HEK293T (cell line): ENCODE measurements at regions not wholly inside any gene's neighbourhood (a gene's known extent, or its start where the extent isn't known, plus 50 kb on each side); places are given as distances from the start of the nearest gene placed in this dataset.

ENCODE experiments used
- ARNT ChIP-seq: fragments of 450-650 bp; IDR thresholded peaks from 2 replicates; pipeline ENCODE4 v1.6.1; 2017; ENCODE audit warnings: mild to moderate bottlenecking
- BHLHE40 ChIP-seq: fragments of 450-650 bp; IDR thresholded peaks from 2 replicates; pipeline ENCODE4 v1.6.1; 2016; ENCODE audit warnings: mild to moderate bottlenecking, moderate library complexity, borderline replicate concordance
- ELF4 ChIP-seq: fragments of 450-650 bp; IDR thresholded peaks from 2 replicates; pipeline ENCODE4 v1.6.1; 2017; ENCODE audit warnings: antibody characterized with exemption
- FOXA1 ChIP-seq: fragments of 450-650 bp; IDR thresholded peaks from 2 replicates; pipeline ENCODE4 v1.6.1; 2016; ENCODE audit warnings: mild to moderate bottlenecking
- FOXK2 ChIP-seq: fragments of 450-650 bp; IDR thresholded peaks from 2 replicates; pipeline ENCODE4 v1.6.1; 2016; ENCODE audit warnings: mild to moderate bottlenecking
- HDGF ChIP-seq: fragments of 450-650 bp; IDR thresholded peaks from 2 replicates; pipeline ENCODE4 v1.6.1; 2017; ENCODE audit warnings: antibody characterized with exemption, borderline replicate concordance
- NFRKB ChIP-seq: fragments of 450-650 bp; IDR thresholded peaks from 2 replicates; pipeline ENCODE4 v1.6.1; 2016; ENCODE audit warnings: mild to moderate bottlenecking, moderate library complexity
- TARDBP ChIP-seq: fragments of 450-650 bp; IDR thresholded peaks from 2 replicates; pipeline ENCODE4 v1.6.1; 2016

DNA sequence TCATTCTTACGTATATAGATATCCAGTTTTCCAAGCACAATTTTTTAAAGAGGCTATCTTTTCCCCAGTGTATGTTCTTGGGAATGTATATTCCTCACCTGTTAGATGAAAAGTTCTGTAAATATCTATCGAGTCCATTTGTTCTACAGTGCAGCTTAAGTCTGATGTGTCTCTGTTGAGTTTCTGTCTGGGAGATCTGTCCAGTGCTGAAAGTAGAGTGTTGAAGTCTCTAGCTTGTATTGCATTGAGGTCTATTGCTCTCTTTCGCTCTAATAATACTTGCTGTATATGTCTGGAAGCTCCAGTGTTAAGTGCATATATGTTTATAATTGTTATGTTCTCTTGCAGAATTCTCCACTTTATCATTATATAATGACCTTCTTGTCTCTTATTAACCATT is 373.1 kb downstream of the PPARGC1A start:
- TF ChIP-seq NFRKB = no peak
- no peak for TF ChIP-seq FOXK2
- TF ChIP-seq BHLHE40 = no peak
- no peak for TF ChIP-seq HDGF
- no peak for TF ChIP-seq FOXA1
- TF ChIP-seq TARDBP = no peak
- no peak for TF ChIP-seq ARNT
- TF ChIP-seq ELF4 = no peak
